ENCODE measurements at regions not wholly inside any gene's neighbourhood (a gene's known extent, or its start where the extent isn't known, plus 50 kb on each side); places are given as distances from the start of the nearest gene placed in this dataset.

- CTCF ChIA-PET: no interaction called here
- POLR2A ChIA-PET: no interaction called here
- no peak for DNase-seq (ENCODE audit: extremely low spot score)
- TF ChIP-seq PKNOX1 (IDR thresholded peaks at IDR 0.05): no peak
Measured at GRCh38 chr2:217268978-217269377, 409.1 kb upstream of the TNP1 start.

- TF ChIP-seq FOXK2 (IDR thresholded peaks at IDR 0.05): no peak
- TF ChIP-seq FOXM1 (IDR thresholded peaks at IDR 0.05; ENCODE audit: borderline replicate concordance): no peak
- TF ChIP-seq NFRKB (IDR thresholded peaks at IDR 0.05): no peak
- no peak for TF ChIP-seq ZNF384 (IDR thresholded peaks at IDR 0.05)
- no peak for TF ChIP-seq HDGF (IDR thresholded peaks at IDR 0.05; ENCODE audit: borderline replicate concordance)
- no peak for TF ChIP-seq ELF4 (IDR thresholded peaks at IDR 0.05)
- no peak for TF ChIP-seq ARNT (IDR thresholded peaks at IDR 0.05)
- no peak for TF ChIP-seq SUZ12 (IDR thresholded peaks at IDR 0.05)
- no peak for TF ChIP-seq PKNOX1 (IDR thresholded peaks at IDR 0.05)
- no peak for TF ChIP-seq SP1 (IDR thresholded peaks at IDR 0.05)
- no peak for TF ChIP-seq L3MBTL2 (conservative IDR thresholded peaks at IDR 0.05)
- no peak for TF ChIP-seq TARDBP (IDR thresholded peaks at IDR 0.05)
- TF ChIP-seq LEF1 (IDR thresholded peaks at IDR 0.05; ENCODE audit: borderline replicate concordance): no peak
- ChIA-PET CTCF (no interaction called here), POLR2A (no interaction called here)
- no peak for DNase-seq (ENCODE audit: extremely low spot score)
Measured at GRCh38 chr2:217267758-217268157, 407.9 kb upstream of the TNP1 start.

DNA sequence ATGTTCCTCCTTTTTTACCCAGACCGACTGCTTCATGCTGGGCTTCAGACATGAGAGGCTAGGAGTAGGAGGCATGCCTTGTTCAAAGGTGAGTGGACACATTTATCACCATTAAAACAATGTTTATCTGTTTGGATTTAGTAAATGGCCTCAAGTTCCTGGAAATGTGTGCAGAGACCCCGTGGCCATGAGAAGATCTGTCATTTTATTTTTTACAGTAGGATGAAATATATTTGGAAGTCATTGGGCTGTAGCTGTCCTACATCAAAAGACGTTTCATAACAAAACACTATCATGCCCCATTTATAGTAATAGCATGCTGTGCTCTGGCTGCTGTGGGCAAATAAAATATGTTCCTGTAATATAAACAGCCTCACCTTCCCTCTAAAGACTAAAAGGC is 403.9 kb upstream of the TNP1 start:
- TF ChIP-seq PKNOX1 (IDR thresholded peaks at IDR 0.05) (peak; percentile 69), TARDBP (IDR thresholded peaks at IDR 0.05) (no peak)
- ChIA-PET POLR2A (no interaction called here), CTCF (no interaction called here)
- no peak for DNase-seq (ENCODE audit: extremely low spot score)

GRCh38 chr2:217262911-217263310 is 403.0 kb upstream of the TNP1 start:
- no peak for DNase-seq (ENCODE audit: extremely low spot score)
- ChIA-PET CTCF (no interaction called here), POLR2A (no interaction called here)
- no peak for TF ChIP-seq NFRKB (IDR thresholded peaks at IDR 0.05)
- no peak for TF ChIP-seq SUZ12 (IDR thresholded peaks at IDR 0.05)
- TF ChIP-seq SP1 (IDR thresholded peaks at IDR 0.05): no peak
- no peak for TF ChIP-seq TARDBP (IDR thresholded peaks at IDR 0.05)
- TF ChIP-seq HDGF (IDR thresholded peaks at IDR 0.05; ENCODE audit: borderline replicate concordance): no peak
- TF ChIP-seq L3MBTL2 (conservative IDR thresholded peaks at IDR 0.05): no peak
- no peak for TF ChIP-seq CTBP1 (IDR thresholded peaks at IDR 0.05; ENCODE audit: borderline replicate concordance)
- TF ChIP-seq FOXA1 (IDR thresholded peaks at IDR 0.05): no peak
- no peak for TF ChIP-seq LEF1 (IDR thresholded peaks at IDR 0.05; ENCODE audit: borderline replicate concordance)
- TF ChIP-seq ELF4 (IDR thresholded peaks at IDR 0.05): no peak
- TF ChIP-seq FOXK2 (IDR thresholded peaks at IDR 0.05): no peak
- no peak for TF ChIP-seq ZNF384 (IDR thresholded peaks at IDR 0.05)
- no peak for TF ChIP-seq BHLHE40 (IDR thresholded peaks at IDR 0.05; ENCODE audit: borderline replicate concordance)
- TF ChIP-seq PKNOX1 (IDR thresholded peaks at IDR 0.05): no peak
- TF ChIP-seq FOXM1 (IDR thresholded peaks at IDR 0.05; ENCODE audit: borderline replicate concordance): no peak

- POLR2A ChIA-PET: no interaction called here
- CTCF ChIA-PET: no interaction called here
- no peak for DNase-seq (ENCODE audit: extremely low spot score)
- TF ChIP-seq ZNF384 (IDR thresholded peaks at IDR 0.05) (no peak), PKNOX1 (IDR thresholded peaks at IDR 0.05) (no peak), TARDBP (IDR thresholded peaks at IDR 0.05) (no peak), HDGF (IDR thresholded peaks at IDR 0.05; ENCODE audit: borderline replicate concordance) (no peak), BHLHE40 (IDR thresholded peaks at IDR 0.05; ENCODE audit: borderline replicate concordance) (no peak), ELF4 (IDR thresholded peaks at IDR 0.05) (no peak), FOXA1 (IDR thresholded peaks at IDR 0.05) (no peak), FOXM1 (IDR thresholded peaks at IDR 0.05; ENCODE audit: borderline replicate concordance) (no peak)
Measured at GRCh38 chr2:217261452-217261851, 401.6 kb upstream of the TNP1 start.

DNA sequence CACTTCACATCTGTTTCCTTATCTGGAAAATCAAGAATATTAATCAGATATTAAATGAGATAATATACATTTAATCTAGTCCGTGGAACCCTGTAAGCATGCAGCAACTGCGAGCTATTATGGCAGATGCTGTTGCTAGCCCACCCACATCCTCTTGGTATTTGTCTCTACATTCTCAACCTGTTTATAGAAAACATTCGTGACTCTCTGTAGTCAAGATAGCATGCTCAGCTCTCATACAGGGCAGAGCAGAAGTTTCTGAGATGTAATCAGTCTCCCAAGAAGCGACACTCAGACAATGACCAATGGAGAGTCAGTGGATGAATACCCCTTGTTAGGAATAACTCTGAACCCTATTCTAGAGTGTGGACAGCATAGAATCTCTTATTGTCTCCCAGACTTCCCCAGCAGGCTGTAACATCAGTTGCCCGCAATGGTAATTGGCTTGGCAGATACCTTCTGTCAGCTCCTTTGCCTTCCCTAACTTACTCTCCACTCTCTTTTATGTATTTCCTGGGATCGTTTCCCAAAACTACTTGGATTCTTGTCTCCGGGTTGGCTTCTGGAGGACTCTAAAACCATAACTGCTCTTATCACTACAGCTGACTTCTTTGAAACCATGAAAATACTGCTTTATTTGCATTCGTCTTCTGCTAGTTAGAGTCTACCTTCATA is 400.7 kb upstream of the TNP1 start:
- ChIA-PET POLR2A (no interaction called here), CTCF (no interaction called here)
- no peak for DNase-seq (ENCODE audit: extremely low spot score)
- TF ChIP-seq FOXA1 (IDR thresholded peaks at IDR 0.05): no peak
- no peak for TF ChIP-seq ELF4 (IDR thresholded peaks at IDR 0.05)
- no peak for TF ChIP-seq LEF1 (IDR thresholded peaks at IDR 0.05; ENCODE audit: borderline replicate concordance)
- no peak for TF ChIP-seq NFRKB (IDR thresholded peaks at IDR 0.05)
- TF ChIP-seq PKNOX1 (IDR thresholded peaks at IDR 0.05): no peak
- no peak for TF ChIP-seq FOXM1 (IDR thresholded peaks at IDR 0.05; ENCODE audit: borderline replicate concordance)
- no peak for TF ChIP-seq SUZ12 (IDR thresholded peaks at IDR 0.05)
- TF ChIP-seq FOXK2 (IDR thresholded peaks at IDR 0.05): no peak
- TF ChIP-seq TARDBP (IDR thresholded peaks at IDR 0.05): no peak
- no peak for TF ChIP-seq HDGF (IDR thresholded peaks at IDR 0.05; ENCODE audit: borderline replicate concordance)
- no peak for TF ChIP-seq ARNT (IDR thresholded peaks at IDR 0.05)
- TF ChIP-seq L3MBTL2 (conservative IDR thresholded peaks at IDR 0.05): no peak
- no peak for TF ChIP-seq ZNF384 (IDR thresholded peaks at IDR 0.05)
- TF ChIP-seq SP1 (IDR thresholded peaks at IDR 0.05): no peak
- no peak for TF ChIP-seq CTBP1 (IDR thresholded peaks at IDR 0.05; ENCODE audit: borderline replicate concordance)
- TF ChIP-seq BHLHE40 (IDR thresholded peaks at IDR 0.05; ENCODE audit: borderline replicate concordance): no peak

All from HEK293T (cell line).